Liver (tissue), 3 donors: ENCODE measurements at regions not wholly inside any gene's neighbourhood (a gene's known extent, or its start where the extent isn't known, plus 50 kb on each side); places are given as distances from the start of the nearest gene placed in this dataset.

ENCODE experiments used
- ATF3 ChIP-seq: IDR thresholded peaks from 2 replicates; pipeline ENCODE4 v1.6.1; 2016; ENCODE audit warnings: antibody characterized with exemption
- CTCF ChIP-seq: fragments of 150-350 bp; IDR thresholded peaks from 2 replicates; pipeline ENCODE4 v1.5.1; 2017; ENCODE audit warnings: improper control_type of control experiment, low read depth, low read length; ENCODE audit not compliant: missing input control
- EGR1 ChIP-seq, 2 donors: IDR thresholded peaks; 2 replicates each; pipeline ENCODE4 v1.6.1; 2016 to 2018; ENCODE audit warnings: antibody characterized with exemption in 2 of 2, low read depth in 2 of 2
- FOXA1 ChIP-seq: IDR thresholded peaks from 2 replicates; pipeline ENCODE4 v1.6.1; 2016; ENCODE audit warnings: antibody characterized with exemption
- GABPA ChIP-seq, 2 donors: IDR thresholded peaks in 1 of 2; conservative IDR thresholded peaks in 1 of 2; 2 replicates each; pipeline ENCODE4 v1.6.1; 2016; ENCODE audit warnings: antibody characterized with exemption in 2 of 2, mild to moderate bottlenecking in 1 of 2, moderate library complexity in 1 of 2
- HNF4G ChIP-seq: IDR thresholded peaks from 2 replicates; pipeline ENCODE4 v1.6.1; 2016; ENCODE audit warnings: antibody characterized with exemption
- MAX ChIP-seq: IDR thresholded peaks from 2 replicates; pipeline ENCODE4 v1.6.1; 2016; ENCODE audit warnings: antibody characterized with exemption
- NR2F2 ChIP-seq: IDR thresholded peaks from 2 replicates; pipeline ENCODE4 v1.6.1; 2016; ENCODE audit warnings: antibody characterized with exemption
- RAD21 ChIP-seq, 2 donors: IDR thresholded peaks; 2 replicates each; pipeline ENCODE4 v1.6.1; 2016; ENCODE audit warnings: antibody characterized with exemption in 2 of 2, mild to moderate bottlenecking in 2 of 2
- REST ChIP-seq: IDR thresholded peaks from 2 replicates; pipeline ENCODE4 v1.6.1; 2016; ENCODE audit warnings: antibody characterized with exemption, mild to moderate bottlenecking
- RXRA ChIP-seq, 2 donors: IDR thresholded peaks; 2 replicates each; pipeline ENCODE4 v1.6.1; 2017 to 2018; ENCODE audit warnings: antibody characterized with exemption in 2 of 2, mild to moderate bottlenecking in 1 of 2
- SP1 ChIP-seq: IDR thresholded peaks from 2 replicates; pipeline ENCODE4 v1.6.1; 2018; ENCODE audit warnings: antibody characterized with exemption, mild to moderate bottlenecking
- TAF1 ChIP-seq: conservative IDR thresholded peaks from 2 replicates; pipeline ENCODE4 v1.6.1; 2016; ENCODE audit warnings: antibody characterized with exemption, mild to moderate bottlenecking
- ZBTB33 ChIP-seq: IDR thresholded peaks from 2 replicates; pipeline ENCODE4 v1.6.1; 2016; ENCODE audit warnings: antibody characterized with exemption
- donor health status: healthy.
- donor health status: healthy.

- TF ChIP-seq TAF1 = no peak
- TF ChIP-seq CTCF = no peak
- no peak for TF ChIP-seq MAX
- no peak for TF ChIP-seq SP1
- no peak for TF ChIP-seq HNF4G
- no peak for TF ChIP-seq ZBTB33
- TF ChIP-seq RXRA (IDR thresholded peaks at IDR 0.05) = no peak
- TF ChIP-seq EGR1 (IDR thresholded peaks at IDR 0.05; ENCODE audit: low read depth in 2 of 2) = no peak
- no peak for TF ChIP-seq GABPA (IDR thresholded peaks at IDR 0.05 in 1 of 2, conservative IDR thresholded peaks at IDR 0.05 in 1 of 2)
- TF ChIP-seq REST = no peak
- TF ChIP-seq RAD21 (IDR thresholded peaks at IDR 0.05) = no peak
- TF ChIP-seq ATF3 = no peak
- no peak for TF ChIP-seq NR2F2
- no peak for TF ChIP-seq FOXA1
Measured at GRCh38 chr12:131571827-131572226, 139.1 kb upstream of the SFSWAP start.
